Glutamatergic neuron (in vitro differentiated cells): ENCODE measurements at regions not wholly inside any gene's neighbourhood (a gene's known extent, or its start where the extent isn't known, plus 50 kb on each side); places are given as distances from the start of the nearest gene placed in this dataset.

Experiments used
- DNase-seq: peaks from one replicate; pipeline ENCODE4 v3.0.0; 2022
- H3K27ac Mint-ChIP-seq: one replicate; pipeline ENCODE4 v1.8.0; 2020; ENCODE audit warnings: mild to moderate bottlenecking, mixed read lengths, inconsistent platforms; ENCODE audit not compliant: unreplicated experiment
- H3K27me3 Mint-ChIP-seq: one replicate; pipeline ENCODE4 v1.8.0; 2020; ENCODE audit warnings: mild to moderate bottlenecking, moderate library complexity, mixed read lengths, inconsistent platforms; ENCODE audit not compliant: unreplicated experiment
- H3K36me3 Mint-ChIP-seq: one replicate; pipeline ENCODE4 v1.8.0; 2020; ENCODE audit warnings: mild to moderate bottlenecking, mixed read lengths, inconsistent platforms; ENCODE audit not compliant: unreplicated experiment
- H3K4me1 Mint-ChIP-seq: one replicate; pipeline ENCODE4 v1.8.0; 2020; ENCODE audit warnings: mild to moderate bottlenecking, low read depth, mixed read lengths, inconsistent platforms; ENCODE audit not compliant: unreplicated experiment
- H3K4me3 Mint-ChIP-seq: one replicate; pipeline ENCODE4 v1.8.0; 2020; ENCODE audit warnings: mild to moderate bottlenecking, mixed read lengths, inconsistent platforms; ENCODE audit not compliant: unreplicated experiment
- H3K9me3 Mint-ChIP-seq: one replicate; pipeline ENCODE4 v1.8.0; 2020; ENCODE audit warnings: mild to moderate bottlenecking, moderate library complexity, mixed read lengths, inconsistent platforms; ENCODE audit not compliant: unreplicated experiment
- CTCF ChIP-seq: fragments of 200-600 bp; sonication (generic); IDR thresholded peaks from one replicate; pipeline ENCODE4 v1.5.0; 2021; ENCODE audit not compliant: partially characterized antibody, unreplicated experiment

GRCh38 chr11:101729406-101730078 lies 145.7 kb upstream of the TRPC6 start:
- Mint-ChIP-seq H3K27ac (no peak overlapping the region), H3K27me3 (no peaks in the 10 kb centered on the region), H3K4me1 (no peaks in the 10 kb centered on the region), H3K36me3 (no peaks in the 10 kb centered on the region), H3K4me3 (no peak overlapping the region), H3K9me3 (no peaks in the 10 kb centered on the region)
- DNase-seq, result no peak
- TF ChIP-seq CTCF, result no peak

GRCh38 chr11:101727451-101727850 lies 143.6 kb upstream of the TRPC6 start:
- no peaks in the 10 kb centered on the region for H3K27me3 Mint-ChIP-seq
- H3K4me1 Mint-ChIP-seq, result no peaks in the 10 kb centered on the region
- TF ChIP-seq CTCF, result no peak
- H3K9me3 Mint-ChIP-seq, result no peaks in the 10 kb centered on the region
- no peak overlapping the region for H3K27ac Mint-ChIP-seq
- no peak overlapping the region for H3K4me3 Mint-ChIP-seq
- no peak for DNase-seq
- no peaks in the 10 kb centered on the region for H3K36me3 Mint-ChIP-seq

- no peak for TF ChIP-seq CTCF
- Mint-ChIP-seq H3K4me1 (no peaks in the 10 kb centered on the region), H3K4me3 (no peak overlapping the region), H3K27me3 (no peaks in the 10 kb centered on the region), H3K27ac (no peak overlapping the region), H3K36me3 (no peaks in the 10 kb centered on the region), H3K9me3 (no peaks in the 10 kb centered on the region)
- DNase-seq, result no peak
Observed at GRCh38 chr11:101726988-101727387, 143.2 kb upstream of the TRPC6 start.

GRCh38 chr11:101723371-101723770 lies 139.6 kb upstream of the TRPC6 start:
- Mint-ChIP-seq H3K4me1 (no peaks in the 10 kb centered on the region), H3K4me3 (no peak overlapping the region), H3K27me3 (no peaks in the 10 kb centered on the region), H3K9me3 (no peaks in the 10 kb centered on the region), H3K27ac (no peak overlapping the region), H3K36me3 (no peaks in the 10 kb centered on the region)
- no peak for DNase-seq
- no peak for TF ChIP-seq CTCF

GRCh38 chr11:101721270-101721669 lies 137.5 kb upstream of the TRPC6 start:
- H3K27ac Mint-ChIP-seq, result no peak overlapping the region
- H3K27me3 Mint-ChIP-seq, result no peaks in the 10 kb centered on the region
- no peak overlapping the region for H3K4me3 Mint-ChIP-seq
- DNase-seq, result no peak
- H3K36me3 Mint-ChIP-seq, result no peaks in the 10 kb centered on the region
- no peak for TF ChIP-seq CTCF
- no peaks in the 10 kb centered on the region for H3K9me3 Mint-ChIP-seq
- no peaks in the 10 kb centered on the region for H3K4me1 Mint-ChIP-seq
